ENCODE measurements at regions not wholly inside any gene's neighbourhood (a gene's known extent, or its start where the extent isn't known, plus 50 kb on each side); places are given as distances from the start of the nearest gene placed in this dataset.

DNA sequence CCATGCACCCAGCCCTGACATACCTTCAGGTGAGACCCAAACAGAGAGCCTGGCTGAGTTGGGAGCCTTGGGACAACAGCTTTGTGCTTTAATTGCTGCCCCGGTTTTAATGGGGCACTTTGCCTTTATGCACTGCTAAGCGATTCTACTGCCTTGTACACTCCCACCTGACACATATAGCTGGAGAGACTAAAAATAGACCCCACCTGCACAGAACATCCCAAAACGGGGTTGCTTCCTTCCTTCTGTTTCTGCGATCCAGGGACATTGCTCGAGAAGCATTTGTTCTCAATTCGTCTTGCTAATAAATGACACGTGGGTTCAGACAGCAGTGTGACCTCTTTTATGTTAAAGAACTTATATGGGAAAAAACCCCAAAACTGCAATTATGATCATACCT, 258.8 kb upstream of the MYO3A start:
- TF ChIP-seq, protein P1, sequence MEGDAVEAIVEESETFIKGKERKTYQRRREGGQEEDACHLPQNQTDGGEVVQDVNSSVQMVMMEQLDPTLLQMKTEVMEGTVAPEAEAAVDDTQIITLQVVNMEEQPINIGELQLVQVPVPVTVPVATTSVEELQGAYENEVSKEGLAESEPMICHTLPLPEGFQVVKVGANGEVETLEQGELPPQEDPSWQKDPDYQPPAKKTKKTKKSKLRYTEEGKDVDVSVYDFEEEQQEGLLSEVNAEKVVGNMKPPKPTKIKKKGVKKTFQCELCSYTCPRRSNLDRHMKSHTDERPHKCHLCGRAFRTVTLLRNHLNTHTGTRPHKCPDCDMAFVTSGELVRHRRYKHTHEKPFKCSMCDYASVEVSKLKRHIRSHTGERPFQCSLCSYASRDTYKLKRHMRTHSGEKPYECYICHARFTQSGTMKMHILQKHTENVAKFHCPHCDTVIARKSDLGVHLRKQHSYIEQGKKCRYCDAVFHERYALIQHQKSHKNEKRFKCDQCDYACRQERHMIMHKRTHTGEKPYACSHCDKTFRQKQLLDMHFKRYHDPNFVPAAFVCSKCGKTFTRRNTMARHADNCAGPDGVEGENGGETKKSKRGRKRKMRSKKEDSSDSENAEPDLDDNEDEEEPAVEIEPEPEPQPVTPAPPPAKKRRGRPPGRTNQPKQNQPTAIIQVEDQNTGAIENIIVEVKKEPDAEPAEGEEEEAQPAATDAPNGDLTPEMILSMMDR (IDR thresholded peaks at IDR 0.05): no peak
- TF ChIP-seq ZFX (IDR thresholded peaks at IDR 0.05; ENCODE audit: borderline replicate concordance): no peak

Measured in 22Rv1 (cell line).